Liver (tissue), 8 donors: ENCODE measurements at regions not wholly inside any gene's neighbourhood (a gene's known extent, or its start where the extent isn't known, plus 50 kb on each side); places are given as distances from the start of the nearest gene placed in this dataset.

Experiments used
- DNase-seq: peaks from one replicate; pipeline ENCODE4 v3.0.0-alpha.2; 2017; ENCODE audit warnings: low spot score
- H3K27ac ChIP-seq, 2 donors: one replicate each; pipeline ENCODE4 v1.7.0; 2013; ENCODE audit warnings: inconsistent platforms in 2 of 2, low read length in 2 of 2, control low read depth in 1 of 2, low read depth in 1 of 2, mild to moderate bottlenecking in 1 of 2
- H3K27me3 ChIP-seq, 4 donors: one replicate each; pipeline versions ENCODE4 v1.6.1 to v1.7.0; 2013; ENCODE audit warnings: low read length in 3 of 4, inconsistent platforms in 1 of 4, mild to moderate bottlenecking in 1 of 4, moderate library complexity in 1 of 4; ENCODE audit not compliant: control insufficient read depth in 4 of 4, insufficient read depth in 4 of 4
- H3K36me3 ChIP-seq, 4 donors: one replicate each; pipeline versions ENCODE4 v1.6.1 to v1.7.0; 2013; ENCODE audit warnings: low read length in 3 of 4, mild to moderate bottlenecking in 3 of 4, low read depth in 1 of 4, moderate library complexity in 1 of 4; ENCODE audit not compliant: control insufficient read depth in 4 of 4, insufficient read depth in 3 of 4
- H3K4me1 ChIP-seq, 4 donors: one replicate each; pipeline versions ENCODE4 v1.6.1 to v1.7.0; 2013; ENCODE audit warnings: low read length in 3 of 4, mild to moderate bottlenecking in 3 of 4, moderate library complexity in 1 of 4; ENCODE audit not compliant: control insufficient read depth in 4 of 4, insufficient read depth in 4 of 4
- H3K4me3 ChIP-seq, 3 donors: one replicate each; pipeline versions ENCODE4 v1.6.1 to v1.7.0; 2013; ENCODE audit warnings: low read length in 3 of 3, control low read depth in 1 of 3, low read depth in 1 of 3, mild to moderate bottlenecking in 1 of 3
- H3K9ac ChIP-seq, 2 donors: one replicate each; pipeline ENCODE4 v1.7.0; 2013; ENCODE audit warnings: low read length in 2 of 2, mild to moderate bottlenecking in 2 of 2, moderate library complexity in 2 of 2, control low read depth in 1 of 2, low read depth in 1 of 2
- H3K9me3 ChIP-seq, 4 donors: one replicate each; pipeline versions ENCODE4 v1.6.1 to v1.7.0; 2013; ENCODE audit warnings: low read length in 3 of 4; ENCODE audit not compliant: control insufficient read depth in 4 of 4
- ATF3 ChIP-seq: IDR thresholded peaks from 2 replicates; pipeline ENCODE4 v1.6.1; 2016; ENCODE audit warnings: antibody characterized with exemption
- CTCF ChIP-seq: fragments of 150-350 bp; IDR thresholded peaks from 2 replicates; pipeline ENCODE4 v1.5.1; 2017; ENCODE audit warnings: improper control_type of control experiment, low read depth, low read length; ENCODE audit not compliant: missing input control
- EGR1 ChIP-seq, 2 donors: IDR thresholded peaks; 2 replicates each; pipeline ENCODE4 v1.6.1; 2016 to 2018; ENCODE audit warnings: antibody characterized with exemption in 2 of 2, low read depth in 2 of 2
- FOXA1 ChIP-seq: IDR thresholded peaks from 2 replicates; pipeline ENCODE4 v1.6.1; 2016; ENCODE audit warnings: antibody characterized with exemption
- FOXA2 ChIP-seq: IDR thresholded peaks from 2 replicates; pipeline ENCODE4 v1.6.1; 2016; ENCODE audit warnings: antibody characterized with exemption
- GABPA ChIP-seq, 2 donors: IDR thresholded peaks in 1 of 2; conservative IDR thresholded peaks in 1 of 2; 2 replicates each; pipeline ENCODE4 v1.6.1; 2016; ENCODE audit warnings: antibody characterized with exemption in 2 of 2, mild to moderate bottlenecking in 1 of 2, moderate library complexity in 1 of 2
- HNF4A ChIP-seq, 2 donors: conservative IDR thresholded peaks; 2 replicates each; pipeline ENCODE4 v1.6.1; 2016; ENCODE audit warnings: antibody characterized with exemption in 2 of 2, mild to moderate bottlenecking in 2 of 2
- HNF4G ChIP-seq: IDR thresholded peaks from 2 replicates; pipeline ENCODE4 v1.6.1; 2016; ENCODE audit warnings: antibody characterized with exemption
- JUND ChIP-seq, 2 donors: IDR thresholded peaks; 2 replicates each; pipeline ENCODE4 v1.6.1; 2016; ENCODE audit warnings: antibody characterized with exemption in 2 of 2
- MAX ChIP-seq: IDR thresholded peaks from 2 replicates; pipeline ENCODE4 v1.6.1; 2016; ENCODE audit warnings: antibody characterized with exemption
- RAD21 ChIP-seq, 2 donors: IDR thresholded peaks; 2 replicates each; pipeline ENCODE4 v1.6.1; 2016; ENCODE audit warnings: antibody characterized with exemption in 2 of 2, mild to moderate bottlenecking in 2 of 2
- REST ChIP-seq: IDR thresholded peaks from 2 replicates; pipeline ENCODE4 v1.6.1; 2016; ENCODE audit warnings: antibody characterized with exemption, mild to moderate bottlenecking
- SP1 ChIP-seq: IDR thresholded peaks from 2 replicates; pipeline ENCODE4 v1.6.1; 2018; ENCODE audit warnings: antibody characterized with exemption, mild to moderate bottlenecking
- TAF1 ChIP-seq: conservative IDR thresholded peaks from 2 replicates; pipeline ENCODE4 v1.6.1; 2016; ENCODE audit warnings: antibody characterized with exemption, mild to moderate bottlenecking
- YY1 ChIP-seq: IDR thresholded peaks from 2 replicates; pipeline ENCODE4 v1.6.1; 2016; ENCODE audit warnings: antibody characterized with exemption, mild to moderate bottlenecking
- WGBS: extraction: QIAGEN DNeasy Blood & Tissue Kit; methylation state at CpG from one replicate; pipeline ENCODE4 v1.1.7; 2013; 5-methylcytosine and 5-hydroxymethylcytosine counted together
- TF ChIP-seq, protein P1 (sequence below): IDR thresholded peaks from 2 replicates; pipeline ENCODE4 v1.6.1; 2016; ENCODE audit warnings: antibody characterized with exemption
- donor health status: healthy.
- donor health status: healthy.
- donor health status: healthy.
- donor health status: healthy.
- donor health status: healthy.

- TF ChIP-seq, protein P1, sequence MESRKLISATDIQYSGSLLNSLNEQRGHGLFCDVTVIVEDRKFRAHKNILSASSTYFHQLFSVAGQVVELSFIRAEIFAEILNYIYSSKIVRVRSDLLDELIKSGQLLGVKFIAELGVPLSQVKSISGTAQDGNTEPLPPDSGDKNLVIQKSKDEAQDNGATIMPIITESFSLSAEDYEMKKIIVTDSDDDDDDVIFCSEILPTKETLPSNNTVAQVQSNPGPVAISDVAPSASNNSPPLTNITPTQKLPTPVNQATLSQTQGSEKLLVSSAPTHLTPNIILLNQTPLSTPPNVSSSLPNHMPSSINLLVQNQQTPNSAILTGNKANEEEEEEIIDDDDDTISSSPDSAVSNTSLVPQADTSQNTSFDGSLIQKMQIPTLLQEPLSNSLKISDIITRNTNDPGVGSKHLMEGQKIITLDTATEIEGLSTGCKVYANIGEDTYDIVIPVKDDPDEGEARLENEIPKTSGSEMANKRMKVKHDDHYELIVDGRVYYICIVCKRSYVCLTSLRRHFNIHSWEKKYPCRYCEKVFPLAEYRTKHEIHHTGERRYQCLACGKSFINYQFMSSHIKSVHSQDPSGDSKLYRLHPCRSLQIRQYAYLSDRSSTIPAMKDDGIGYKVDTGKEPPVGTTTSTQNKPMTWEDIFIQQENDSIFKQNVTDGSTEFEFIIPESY = no peak
- TF ChIP-seq GABPA (IDR thresholded peaks at IDR 0.05 in 1 of 2, conservative IDR thresholded peaks at IDR 0.05 in 1 of 2) (no peak), RAD21 (IDR thresholded peaks at IDR 0.05) (no peak), MAX (no peak)
- Histone ChIP-seq H3K36me3 (no peaks in the 10 kb centered on the region), H3K27me3 (no peaks in the 10 kb centered on the region), H3K4me3 (no peak overlapping the region), H3K9me3 (no peaks in the 10 kb centered on the region), H3K27ac (no peak overlapping the region), H3K4me1 (no peaks in the 10 kb centered on the region), H3K9ac (no peak overlapping the region)
- WGBS = 87% methylated on average over 1 of the region's 1 CpG
- no peak for DNase-seq
Measured at GRCh38 chr13:50437252-50437651, 406.2 kb downstream of the DLEU7 start.

- 90% methylated on average over 1 of the region's 1 CpG for WGBS
- H3K9ac ChIP-seq = no peak overlapping the region
- TF ChIP-seq SP1 = no peak
- TF ChIP-seq FOXA1 = no peak
- TF ChIP-seq FOXA2 = no peak
- no peak for TF ChIP-seq CTCF
- TF ChIP-seq GABPA (IDR thresholded peaks at IDR 0.05 in 1 of 2, conservative IDR thresholded peaks at IDR 0.05 in 1 of 2) = no peak
- no peak for TF ChIP-seq JUND (IDR thresholded peaks at IDR 0.05)
- no peak for TF ChIP-seq TAF1
- TF ChIP-seq ATF3 = no peak
- TF ChIP-seq YY1 = no peak
- TF ChIP-seq REST = no peak
- no peak for TF ChIP-seq EGR1 (IDR thresholded peaks at IDR 0.05; ENCODE audit: low read depth in 2 of 2)
- no peak for TF ChIP-seq RAD21 (IDR thresholded peaks at IDR 0.05)
- TF ChIP-seq HNF4A (conservative IDR thresholded peaks at IDR 0.05) = no peak
- TF ChIP-seq MAX = no peak
- no peak for TF ChIP-seq HNF4G
- TF ChIP-seq, protein P1 = no peak
- no peaks in the 10 kb centered on the region for H3K27me3 ChIP-seq
- no peak overlapping the region for H3K27ac ChIP-seq
- no peak for DNase-seq
- no peaks in the 10 kb centered on the region for H3K4me1 ChIP-seq
- H3K4me3 ChIP-seq = no peak overlapping the region
- no peaks in the 10 kb centered on the region for H3K36me3 ChIP-seq
- no peaks in the 10 kb centered on the region for H3K9me3 ChIP-seq
Measured at GRCh38 chr13:50438351-50438750, 405.1 kb downstream of the DLEU7 start.
